Activated T-cell treated with anti-CD3 and anti-CD28 coated beads, Interleukin-2, amount 50 U/mL, for 24 hours (primary cell): ENCODE measurements at regions not wholly inside any gene's neighbourhood (a gene's known extent, or its start where the extent isn't known, plus 50 kb on each side); places are given as distances from the start of the nearest gene placed in this dataset.
"Not testable (repeated sequence)": the region's sequence is repeated elsewhere in the genome, so short reads cannot be mapped to it uniquely, and the experiment has no call there.

ENCODE experiments used
- DNase-seq: peaks from one replicate; pipeline ENCODE4 v3.0.0-alpha.2; 2020
- H3K27ac Mint-ChIP-seq: 2 replicates; pipeline ENCODE4 v1.8.0; 2020; ENCODE audit warnings: mild to moderate bottlenecking, mixed read lengths
- H3K27me3 Mint-ChIP-seq: 2 replicates; pipeline ENCODE4 v1.8.0; 2020; ENCODE audit warnings: mixed read lengths
- H3K36me3 Mint-ChIP-seq: 2 replicates; pipeline ENCODE4 v1.8.0; 2020; ENCODE audit warnings: low read depth, mixed read lengths
- H3K4me1 Mint-ChIP-seq: 2 replicates; pipeline ENCODE4 v1.8.0; 2020; ENCODE audit warnings: low read depth, mixed read lengths
- H3K4me3 Mint-ChIP-seq: 2 replicates; pipeline ENCODE4 v1.8.0; 2020; ENCODE audit warnings: mild to moderate bottlenecking, moderate library complexity, mixed read lengths
- H3K9me3 Mint-ChIP-seq: 2 replicates; pipeline ENCODE4 v1.8.0; 2020; ENCODE audit warnings: mixed read lengths

DNA sequence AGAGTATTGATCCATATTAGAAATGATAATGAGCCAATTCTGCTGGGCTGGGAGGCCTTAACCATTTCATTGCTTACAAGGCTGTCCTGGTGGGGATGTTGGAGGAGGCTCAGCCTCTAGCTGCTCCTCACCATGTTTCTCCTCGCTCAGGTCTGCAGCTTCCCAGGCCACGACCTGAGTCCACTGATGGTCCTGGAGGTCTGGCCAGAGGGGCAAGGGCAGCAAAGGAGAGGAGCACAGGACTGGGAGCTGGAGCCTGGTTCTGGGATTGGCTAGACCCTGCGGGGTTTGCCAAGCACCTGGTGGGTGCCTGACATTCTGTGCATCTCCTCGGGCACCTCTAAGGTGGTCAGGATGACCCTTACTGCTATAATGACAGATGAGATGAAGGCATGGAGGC is 92.6 kb downstream of the KIF26A start:
- peaks cover 8% of the 10 kb centered on the region for H3K4me1 Mint-ChIP-seq
- H3K27ac Mint-ChIP-seq = no peak overlapping the region
- H3K9me3 Mint-ChIP-seq = peaks cover 20% of the 10 kb centered on the region
- H3K27me3 Mint-ChIP-seq = peaks cover 6% of the 10 kb centered on the region
- no peak overlapping the region for H3K4me3 Mint-ChIP-seq
- peaks cover 3% of the 10 kb centered on the region for H3K36me3 Mint-ChIP-seq
- DNase-seq = no peak

DNA sequence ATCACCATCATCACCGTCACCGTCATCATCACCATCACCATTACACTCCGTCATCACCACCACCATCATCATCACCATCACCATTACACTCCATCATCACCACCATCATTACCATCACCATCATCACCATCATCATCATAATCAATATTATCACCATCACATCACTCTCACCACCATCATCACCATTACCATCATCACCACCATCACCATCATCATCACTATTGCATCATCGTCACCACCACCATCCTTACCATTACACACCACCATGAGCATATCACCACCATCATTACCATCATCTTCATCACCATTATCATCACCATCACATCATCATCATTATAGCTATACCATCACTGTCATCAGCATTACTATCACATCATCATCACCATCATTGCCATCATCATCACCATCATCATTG is 93.7 kb downstream of the KIF26A start:
- Mint-ChIP-seq H3K4me3 (no peak overlapping the region), H3K36me3 (peaks cover 3% of the 10 kb centered on the region), H3K27ac (no peak overlapping the region), H3K9me3 (peaks cover 28% of the 10 kb centered on the region), H3K4me1 (peaks cover 7% of the 10 kb centered on the region), H3K27me3 (peaks cover 8% of the 10 kb centered on the region)
- DNase-seq = no peak

DNA sequence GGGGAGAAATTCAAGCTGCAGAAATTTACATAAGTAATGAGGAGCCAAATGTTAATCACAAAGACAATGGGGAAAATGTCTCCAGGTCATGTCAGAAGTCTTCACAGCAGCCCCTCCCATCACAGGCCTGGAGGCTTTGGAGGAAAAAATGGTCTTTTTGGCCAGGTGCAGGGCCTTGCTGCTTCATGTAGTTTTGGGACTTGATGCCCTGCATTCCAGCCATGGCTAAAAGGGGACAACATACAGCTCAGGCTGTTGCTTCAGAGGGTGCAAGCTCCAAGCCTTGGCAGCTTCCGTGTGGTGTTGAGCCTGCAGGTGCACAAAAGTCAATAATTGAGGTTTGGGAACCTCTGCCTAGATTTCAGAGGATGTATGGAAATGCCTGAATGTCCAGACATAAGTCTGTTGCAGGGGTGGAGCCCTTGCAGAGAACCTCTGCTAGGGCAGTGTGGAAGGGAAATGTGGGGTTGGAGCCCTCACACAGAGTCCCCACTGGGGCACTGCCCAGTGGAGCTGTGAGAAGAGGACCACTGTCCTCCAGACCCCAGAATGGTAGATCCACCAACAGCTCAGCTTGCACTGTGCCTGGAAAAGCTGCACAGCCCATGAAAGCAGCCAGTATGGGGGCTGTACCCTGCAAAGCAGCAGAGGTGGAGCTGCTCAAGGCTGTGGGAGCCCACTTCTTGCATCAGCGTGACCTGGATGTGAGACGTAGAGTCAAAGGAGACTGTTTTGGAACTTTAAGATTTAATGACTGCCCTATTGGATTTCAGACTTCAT is 95.8 kb downstream of the KIF26A start:
- not testable (repeated sequence) for H3K36me3 Mint-ChIP-seq, H3K4me1 Mint-ChIP-seq, H3K4me3 Mint-ChIP-seq, DNase-seq, H3K27ac Mint-ChIP-seq
- Mint-ChIP-seq H3K27me3 (peaks cover 23% of the 10 kb centered on the region), H3K9me3 (peaks cover 33% of the 10 kb centered on the region)

DNA sequence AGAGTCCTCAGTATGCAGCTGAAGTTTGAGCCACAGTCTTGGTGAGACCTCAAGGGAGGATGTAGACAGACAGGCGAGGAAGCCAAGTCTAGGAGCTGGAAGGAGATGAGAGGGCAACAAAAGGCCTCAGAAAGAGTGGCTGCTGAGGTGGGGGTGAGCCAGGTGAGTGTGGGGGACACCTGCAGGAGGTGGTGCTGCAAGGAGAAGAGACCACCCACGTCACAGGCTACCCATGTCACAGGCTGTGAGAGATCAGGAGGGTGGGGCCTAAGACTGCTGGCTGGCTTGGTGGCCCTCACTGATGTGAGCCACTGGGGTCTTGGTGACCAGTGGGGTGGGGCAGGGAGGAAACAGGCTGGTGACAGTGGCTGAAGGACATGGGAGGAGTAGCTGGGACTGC is 97.3 kb downstream of the KIF26A start:
- H3K27ac Mint-ChIP-seq = no peak overlapping the region
- peaks cover 26% of the 10 kb centered on the region for H3K27me3 Mint-ChIP-seq
- H3K9me3 Mint-ChIP-seq = peaks cover 33% of the 10 kb centered on the region
- H3K4me1 Mint-ChIP-seq = no peaks in the 10 kb centered on the region
- H3K36me3 Mint-ChIP-seq = peaks cover 3% of the 10 kb centered on the region
- H3K4me3 Mint-ChIP-seq = no peak overlapping the region
- DNase-seq = no peak

DNA sequence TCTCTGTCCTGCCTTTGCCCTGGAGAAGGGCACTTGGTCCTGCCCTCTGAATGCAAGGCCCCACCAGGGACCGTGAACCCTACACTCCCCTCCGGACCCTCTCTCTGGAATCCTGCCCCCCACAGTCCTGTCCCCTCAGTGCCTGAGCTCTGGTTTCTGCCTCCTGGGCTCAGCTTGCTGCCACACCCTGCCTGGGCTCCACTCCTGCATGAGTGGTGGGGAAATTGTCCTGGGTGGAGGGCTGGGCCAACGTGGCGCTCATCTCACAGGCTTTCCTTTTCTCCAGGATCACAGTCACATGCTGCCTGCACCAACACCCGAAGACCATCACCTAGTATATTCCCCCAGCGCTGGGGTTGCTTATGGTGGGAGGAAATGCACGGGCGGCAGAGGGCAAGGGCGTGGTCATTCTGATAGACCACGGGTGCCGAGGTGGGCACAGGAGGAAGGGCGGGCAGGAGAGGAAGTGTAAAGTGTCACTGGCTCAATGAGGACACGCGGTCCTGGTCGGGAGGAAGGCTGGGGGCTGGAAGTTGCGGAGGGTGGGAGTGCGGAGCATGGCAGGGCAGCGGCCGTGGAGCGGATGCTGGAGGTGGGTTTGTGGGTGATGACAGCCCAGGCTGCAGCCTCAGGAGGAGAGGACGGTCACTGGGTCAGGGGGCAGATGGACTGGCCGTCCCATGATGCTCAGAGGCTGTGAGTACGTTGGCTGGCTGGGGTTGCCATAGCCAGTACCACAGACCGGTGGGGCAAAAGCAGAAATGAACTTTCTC is 99.5 kb downstream of the KIF26A start:
- Mint-ChIP-seq H3K27me3 (peaks cover 27% of the 10 kb centered on the region), H3K27ac (no peak overlapping the region), H3K9me3 (peaks cover 33% of the 10 kb centered on the region), H3K4me3 (no peak overlapping the region), H3K4me1 (no peaks in the 10 kb centered on the region), H3K36me3 (peaks cover 3% of the 10 kb centered on the region)
- no peak for DNase-seq

DNA sequence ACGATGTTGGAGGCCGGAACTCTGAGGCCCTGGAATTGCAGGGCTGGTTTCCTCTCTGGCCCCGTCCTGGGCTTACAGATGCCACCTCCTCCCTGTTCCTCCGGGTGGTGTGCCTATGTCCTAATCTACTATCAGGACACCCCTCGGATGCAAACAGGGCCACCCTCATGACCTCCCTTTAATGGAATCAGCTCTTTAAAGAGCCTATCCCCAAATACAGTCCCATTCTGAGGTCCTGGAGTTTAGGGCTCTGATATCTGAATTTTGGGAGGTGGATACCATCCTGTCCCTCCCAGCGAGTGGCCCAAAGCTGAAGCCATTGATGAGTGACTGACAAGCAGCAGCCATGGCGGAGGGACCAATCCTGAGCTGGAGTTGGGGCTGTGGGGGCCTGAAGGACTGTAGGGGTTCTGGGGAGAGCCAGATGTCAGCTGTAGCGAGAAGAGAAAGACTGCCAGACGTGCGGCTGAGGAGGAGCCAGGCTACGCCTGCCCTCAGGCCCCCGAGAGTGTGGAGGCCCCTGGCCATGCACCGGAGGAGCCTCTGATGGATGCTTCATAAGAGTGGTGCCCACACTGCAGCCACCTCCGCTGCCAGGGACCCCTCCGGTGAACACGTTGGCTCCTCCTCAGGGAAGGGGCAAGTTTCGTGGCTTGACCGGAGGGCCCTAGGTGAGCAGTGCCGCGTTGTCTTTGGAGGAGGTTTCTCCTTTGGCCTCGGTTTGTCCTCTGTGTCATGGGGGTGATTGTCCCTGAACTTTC is 100.2 kb downstream of the KIF26A start:
- Mint-ChIP-seq H3K36me3 (peaks cover 2% of the 10 kb centered on the region), H3K9me3 (peaks cover 33% of the 10 kb centered on the region), H3K27me3 (peaks cover 27% of the 10 kb centered on the region), H3K4me3 (no peak overlapping the region), H3K4me1 (no peaks in the 10 kb centered on the region), H3K27ac (no peak overlapping the region)
- no peak for DNase-seq

DNA sequence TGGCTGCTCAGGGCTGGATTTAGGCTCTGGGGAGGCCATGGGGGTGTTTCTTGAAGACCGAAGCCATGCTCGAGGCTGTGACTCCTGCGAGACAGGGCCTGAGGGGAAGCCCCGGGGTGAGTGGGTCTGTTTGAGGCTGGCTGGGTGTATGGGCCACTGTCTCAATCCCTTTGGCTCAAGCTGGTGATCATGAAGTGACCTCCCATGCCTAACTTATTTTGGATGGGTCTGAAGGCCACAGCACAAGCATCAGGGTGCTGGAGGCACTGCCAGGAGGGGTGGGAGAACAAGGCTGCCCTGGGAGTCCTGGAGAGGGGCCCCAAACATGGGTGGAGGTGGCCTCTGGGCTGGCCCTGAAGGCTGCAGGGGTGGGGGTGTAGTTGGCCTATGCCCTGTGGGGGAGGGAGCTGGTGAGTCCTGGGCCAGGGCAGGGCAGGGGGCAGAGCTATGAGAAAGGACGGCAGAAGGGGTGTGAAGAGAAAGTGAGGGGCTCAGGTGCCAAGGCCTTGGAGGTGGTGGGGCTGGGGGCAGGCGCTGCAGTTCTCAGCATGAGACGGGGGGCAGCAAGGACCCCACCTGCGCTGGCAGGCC is 100.9 kb downstream of the KIF26A start:
- Mint-ChIP-seq H3K9me3 (peaks cover 27% of the 10 kb centered on the region), H3K36me3 (no peaks in the 10 kb centered on the region), H3K27ac (no peak overlapping the region), H3K4me3 (no peak overlapping the region), H3K4me1 (no peaks in the 10 kb centered on the region), H3K27me3 (peaks cover 27% of the 10 kb centered on the region)
- DNase-seq = peak; percentile 8

DNA sequence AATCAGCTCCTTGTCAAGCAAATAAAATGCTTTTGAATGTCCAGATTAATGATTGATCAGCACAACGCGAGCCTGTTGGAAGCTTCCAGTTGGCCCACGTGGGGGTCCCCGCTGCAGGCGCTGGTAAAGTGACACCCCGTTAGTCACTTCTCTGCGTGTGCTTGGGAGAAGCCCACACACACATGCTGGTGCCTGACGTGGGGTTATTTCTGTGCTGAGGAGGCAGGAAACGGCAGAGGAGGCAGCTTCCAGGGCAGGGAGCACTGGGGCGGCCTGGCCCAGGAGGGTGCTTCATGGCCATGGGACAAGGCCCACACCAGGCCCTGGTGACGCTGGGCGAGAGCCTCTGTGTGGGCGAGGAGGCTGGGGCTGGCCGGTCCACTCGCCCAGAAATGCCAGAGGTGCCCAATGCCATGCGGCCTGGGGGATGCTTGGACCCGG is 101.5 kb downstream of the KIF26A start:
- no peaks in the 10 kb centered on the region for H3K4me1 Mint-ChIP-seq
- DNase-seq = peak; percentile 21
- H3K4me3 Mint-ChIP-seq = no peak overlapping the region
- peaks cover 22% of the 10 kb centered on the region for H3K9me3 Mint-ChIP-seq
- H3K27ac Mint-ChIP-seq = no peak overlapping the region
- no peaks in the 10 kb centered on the region for H3K36me3 Mint-ChIP-seq
- peaks cover 27% of the 10 kb centered on the region for H3K27me3 Mint-ChIP-seq

DNA sequence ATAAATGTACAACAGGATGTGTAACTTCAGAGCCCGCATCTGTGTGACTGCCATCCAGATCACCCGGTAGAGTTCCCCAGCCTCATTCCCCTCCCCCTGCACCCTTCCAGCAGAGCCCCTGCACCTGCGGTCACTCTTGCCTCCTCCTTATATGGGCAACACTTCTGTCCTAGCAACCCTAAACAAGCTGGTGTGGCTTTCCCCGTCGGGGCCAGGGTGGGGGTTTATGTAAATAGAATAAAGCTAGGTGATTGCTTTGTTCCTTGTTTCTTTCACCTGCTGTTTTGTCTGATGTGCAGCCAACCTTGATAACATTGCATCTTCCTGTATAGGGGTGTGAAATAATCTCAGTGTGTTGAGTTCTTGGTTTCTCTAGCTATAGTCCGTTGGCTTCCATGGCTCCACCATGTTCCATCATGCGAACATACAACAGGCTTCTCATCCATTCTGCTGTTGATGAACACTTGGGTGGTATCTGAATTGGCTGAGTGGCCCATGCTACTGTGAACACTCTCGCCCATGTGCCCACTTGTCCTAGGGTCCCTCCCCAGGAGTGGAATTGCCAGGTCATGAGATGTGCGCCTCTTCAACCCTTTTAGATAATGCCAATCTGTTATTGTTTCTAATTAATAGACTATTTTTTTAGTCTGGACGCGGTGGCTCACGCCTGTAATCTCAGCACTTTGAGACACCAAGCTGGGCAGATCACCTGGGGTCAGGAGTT is 102.2 kb downstream of the KIF26A start:
- Mint-ChIP-seq H3K27ac (no peak overlapping the region), H3K4me1 (no peaks in the 10 kb centered on the region), H3K27me3 (peaks cover 25% of the 10 kb centered on the region), H3K4me3 (no peak overlapping the region), H3K36me3 (no peaks in the 10 kb centered on the region), H3K9me3 (peaks cover 19% of the 10 kb centered on the region)
- peak; percentile 18 for DNase-seq

DNA sequence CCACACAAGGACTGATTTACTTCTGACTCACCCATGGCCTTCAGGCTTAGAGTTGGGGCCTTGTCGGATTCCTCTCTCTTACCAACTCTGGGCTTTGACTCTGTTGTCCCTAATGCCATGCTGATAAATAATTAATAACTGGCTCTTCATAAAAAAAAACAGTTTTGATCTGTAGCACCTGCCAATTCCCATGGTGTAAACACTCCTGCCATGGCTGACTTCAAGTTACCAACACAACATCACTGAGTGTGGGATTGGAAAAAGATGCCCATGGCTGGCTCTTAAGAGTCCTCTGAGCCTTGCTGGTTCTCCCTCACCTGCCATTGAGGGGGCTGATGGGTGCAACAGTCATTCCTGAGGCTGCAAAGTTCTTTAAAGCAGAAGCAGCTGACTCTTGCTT is 104.8 kb downstream of the KIF26A start:
- H3K9me3 Mint-ChIP-seq = no peaks in the 10 kb centered on the region
- H3K4me1 Mint-ChIP-seq = no peaks in the 10 kb centered on the region
- H3K27me3 Mint-ChIP-seq = peaks cover 10% of the 10 kb centered on the region
- no peaks in the 10 kb centered on the region for H3K36me3 Mint-ChIP-seq
- no peak for DNase-seq
- H3K27ac Mint-ChIP-seq = no peak overlapping the region
- H3K4me3 Mint-ChIP-seq = no peak overlapping the region

DNA sequence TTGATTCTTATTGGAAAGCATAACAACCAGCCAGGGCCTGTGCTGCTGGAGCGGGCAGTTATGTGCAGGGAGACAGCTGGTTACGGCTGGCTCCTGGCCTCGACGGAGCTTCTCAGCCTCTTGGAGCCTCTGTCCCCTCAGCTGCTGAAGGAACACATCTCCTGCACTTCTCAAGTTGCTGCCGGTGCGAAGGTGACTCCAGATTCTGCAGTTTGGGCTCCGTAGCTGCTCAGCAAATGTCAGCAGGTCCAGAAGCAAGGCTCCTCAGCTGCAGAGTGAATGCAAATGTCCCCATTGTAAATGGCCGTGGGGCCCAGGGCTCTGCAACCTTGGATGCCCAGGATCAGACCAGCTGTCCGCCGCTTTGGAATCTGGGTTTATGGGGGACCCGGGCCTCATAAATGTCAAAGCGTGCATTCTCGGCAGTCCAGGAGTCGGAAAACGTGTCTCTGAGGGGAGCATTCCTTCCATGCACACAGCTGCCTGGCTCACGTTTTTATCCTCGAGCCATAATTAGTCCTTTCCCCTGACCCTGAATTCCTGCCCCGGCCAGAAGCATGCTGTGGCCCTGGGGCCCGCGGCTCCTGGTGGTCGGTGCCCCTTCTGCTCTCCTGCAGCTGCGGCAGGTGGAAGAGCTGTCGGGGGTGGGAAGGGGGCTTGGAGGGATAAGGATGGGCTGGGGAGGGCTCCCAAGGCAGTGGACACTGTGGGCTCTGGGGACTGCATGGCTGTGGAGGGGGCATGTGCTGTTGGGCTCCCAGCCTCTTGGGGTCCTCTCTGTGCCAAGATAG is 106.0 kb downstream of the KIF26A start:
- Mint-ChIP-seq H3K36me3 (no peaks in the 10 kb centered on the region), H3K27ac (no peak overlapping the region), H3K4me3 (no peak overlapping the region), H3K27me3 (peaks cover 4% of the 10 kb centered on the region), H3K4me1 (no peaks in the 10 kb centered on the region), H3K9me3 (no peaks in the 10 kb centered on the region)
- DNase-seq = no peak

DNA sequence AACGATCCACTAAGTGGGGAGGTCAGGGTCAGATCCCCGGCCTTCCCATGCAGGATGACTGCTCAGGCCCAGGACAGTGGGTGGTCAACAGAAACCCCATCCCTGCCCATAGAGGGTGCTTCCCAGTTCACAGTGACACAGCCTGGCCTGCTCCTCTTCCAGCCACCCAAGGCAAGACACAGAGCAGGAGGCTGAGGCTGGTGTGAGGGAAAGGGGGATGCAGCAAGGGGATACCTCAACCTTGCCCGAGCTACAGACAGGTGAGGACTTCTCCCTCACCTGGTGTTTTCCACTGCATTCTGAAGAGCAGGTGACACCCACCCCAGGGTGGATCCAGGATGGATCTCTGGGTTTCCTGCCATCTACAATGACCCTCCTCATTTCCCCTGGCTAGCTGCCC is 106.7 kb downstream of the KIF26A start:
- Mint-ChIP-seq H3K4me3 (no peak overlapping the region), H3K9me3 (no peaks in the 10 kb centered on the region), H3K27me3 (peaks cover 4% of the 10 kb centered on the region), H3K27ac (no peak overlapping the region), H3K36me3 (no peaks in the 10 kb centered on the region), H3K4me1 (no peaks in the 10 kb centered on the region)
- no peak for DNase-seq

DNA sequence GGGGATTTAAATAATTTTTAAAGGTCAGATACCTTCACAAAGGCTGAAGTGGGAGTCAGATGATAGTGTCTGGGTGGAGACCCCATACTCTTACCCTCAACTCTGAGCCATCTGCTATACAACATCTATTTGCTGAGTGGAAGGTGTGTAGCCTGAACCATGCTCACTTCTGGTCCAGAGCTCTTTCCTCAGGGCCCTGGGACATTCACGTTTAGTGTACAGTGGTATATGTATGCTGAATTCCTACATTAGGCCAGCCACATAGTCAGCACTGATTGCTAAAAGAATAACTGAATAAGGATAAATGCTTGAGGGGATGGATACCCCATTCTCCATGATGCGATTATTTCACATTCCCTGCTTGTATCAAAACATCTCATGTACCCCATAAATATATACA is 107.3 kb downstream of the KIF26A start:
- Mint-ChIP-seq H3K27me3 (peaks cover under 1% of the 10 kb centered on the region), H3K36me3 (no peaks in the 10 kb centered on the region), H3K4me3 (no peak overlapping the region), H3K9me3 (no peaks in the 10 kb centered on the region), H3K27ac (no peak overlapping the region), H3K4me1 (no peaks in the 10 kb centered on the region)
- DNase-seq = no peak
